ENCODE measurements at regions not wholly inside any gene's neighbourhood (a gene's known extent, or its start where the extent isn't known, plus 50 kb on each side); places are given as distances from the start of the nearest gene placed in this dataset.

GRCh38 chr3:127473244-127474024 is 117.1 kb downstream of the TPRA1 start:
- TF ChIP-seq POLR2A (IDR thresholded peaks at IDR 0.05; ENCODE audit: low read length) (no peak), KDM1A (IDR thresholded peaks at IDR 0.05; ENCODE audit: low read depth) (no peak), CTCF (IDR thresholded peaks at IDR 0.05) (no peak), REST (IDR thresholded peaks at IDR 0.05) (no peak), CEBPB (IDR thresholded peaks at IDR 0.05) (no peak), ZNF302 (CRISPR knock-in tag; IDR thresholded peaks at IDR 0.05) (no peak), SMC3 (IDR thresholded peaks at IDR 0.05) (no peak), RAD21 (conservative IDR thresholded peaks at IDR 0.05 in 1 of 2, IDR thresholded peaks at IDR 0.05 in 1 of 2) (no peak; a peak in 1 of 5 replicates), TP53 (CRISPR knock-in tag; IDR thresholded peaks at IDR 0.05) (no peak), EP300 (IDR thresholded peaks at IDR 0.05) (no peak), USF2 (IDR thresholded peaks at IDR 0.05) (no peak), NR3C1 (IDR thresholded peaks at IDR 0.05) (no peak), PHF8 (IDR thresholded peaks at IDR 0.05; ENCODE audit: borderline replicate concordance, low read depth) (no peak), MYC (IDR thresholded peaks at IDR 0.05; ENCODE audit: borderline replicate concordance, low read length) (no peak)
